ENCODE measurements at regions not wholly inside any gene's neighbourhood (a gene's known extent, or its start where the extent isn't known, plus 50 kb on each side); places are given as distances from the start of the nearest gene placed in this dataset.

DNA sequence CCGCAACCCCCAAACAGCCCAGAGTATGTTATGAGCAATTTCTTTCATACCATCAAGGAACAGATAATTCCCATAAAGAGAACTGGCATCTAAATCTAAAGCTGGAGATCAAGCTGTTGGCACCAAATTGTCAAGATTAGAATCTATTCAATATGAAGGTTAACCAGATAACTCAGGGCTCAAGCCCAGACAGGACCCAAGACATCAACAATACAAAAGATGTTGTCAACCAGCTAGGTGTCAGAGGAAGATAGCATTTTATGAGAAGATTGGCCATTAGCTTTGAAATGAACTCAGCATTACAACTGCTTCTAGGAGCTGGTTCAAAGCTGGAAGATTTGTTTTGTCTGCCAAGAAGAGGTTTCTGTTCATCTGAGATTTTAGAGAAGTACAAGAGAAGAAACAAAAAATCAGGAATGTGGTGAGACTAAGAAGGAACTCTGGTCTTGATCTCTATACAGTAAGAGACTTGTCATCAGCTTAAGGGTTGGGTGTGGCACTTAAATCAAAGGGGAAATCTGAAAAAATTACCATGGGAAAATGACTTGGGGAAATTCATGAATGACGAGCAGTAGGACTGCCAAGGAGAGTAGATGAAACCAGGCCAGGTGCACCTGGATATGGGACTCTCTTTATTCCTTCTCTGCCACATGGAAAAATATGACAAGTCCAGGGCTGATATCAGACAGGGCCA is 64.2 kb upstream of the COX10 start:
- no peak for DNase-seq

DNA sequence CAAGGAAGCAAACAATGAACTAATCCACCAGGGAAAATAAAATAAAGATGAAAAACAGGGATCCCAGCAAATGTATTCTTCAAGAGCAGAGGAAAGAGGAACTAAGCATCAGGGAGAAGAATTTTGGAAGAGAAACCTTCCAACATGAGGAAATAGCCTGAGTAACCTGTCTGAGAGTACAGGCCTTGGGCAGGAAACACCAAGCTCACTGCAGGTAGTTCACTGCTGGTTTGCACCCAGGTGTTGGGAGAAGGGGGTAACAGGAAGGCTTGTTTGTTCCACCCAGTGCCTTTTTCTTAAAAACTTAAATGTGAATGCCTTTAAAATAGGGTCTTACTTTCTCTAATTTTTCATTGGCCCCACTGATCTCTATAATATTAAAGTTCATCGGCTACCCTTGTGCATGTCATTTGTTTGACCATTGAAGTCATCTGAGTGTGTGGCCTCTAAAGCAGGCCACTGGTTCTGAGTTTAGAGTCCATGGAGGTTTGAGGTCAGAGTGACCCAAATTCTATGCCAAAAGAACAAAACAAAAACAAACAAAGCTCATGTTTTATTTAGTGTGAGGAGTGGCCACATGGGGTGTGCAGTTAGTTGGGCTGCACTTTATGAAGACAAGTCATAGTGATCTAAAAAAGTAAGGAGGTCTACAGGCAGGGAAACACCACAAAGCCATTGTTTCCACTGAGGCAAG is 62.9 kb upstream of the COX10 start:
- no peak for DNase-seq

DNA sequence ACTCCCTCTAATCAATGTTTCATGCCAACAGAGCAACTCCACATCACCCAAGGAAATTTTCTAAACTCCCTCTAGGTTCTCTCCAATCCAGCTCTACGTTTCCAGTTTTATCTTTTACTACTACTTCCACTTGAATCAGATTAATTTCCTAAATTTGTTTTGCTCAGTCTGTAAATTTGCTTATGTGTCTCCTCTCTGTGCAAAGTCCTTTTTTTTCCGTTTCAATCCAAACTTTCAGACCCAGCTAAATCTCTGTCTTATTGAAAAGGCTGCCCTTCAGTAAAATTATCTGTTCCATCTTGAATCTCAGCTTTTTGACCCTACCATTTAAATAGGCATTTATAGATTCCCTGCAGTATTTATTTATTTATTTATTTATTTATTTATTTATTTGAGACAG is 61.4 kb upstream of the COX10 start:
- DNase-seq, result no peak

DNA sequence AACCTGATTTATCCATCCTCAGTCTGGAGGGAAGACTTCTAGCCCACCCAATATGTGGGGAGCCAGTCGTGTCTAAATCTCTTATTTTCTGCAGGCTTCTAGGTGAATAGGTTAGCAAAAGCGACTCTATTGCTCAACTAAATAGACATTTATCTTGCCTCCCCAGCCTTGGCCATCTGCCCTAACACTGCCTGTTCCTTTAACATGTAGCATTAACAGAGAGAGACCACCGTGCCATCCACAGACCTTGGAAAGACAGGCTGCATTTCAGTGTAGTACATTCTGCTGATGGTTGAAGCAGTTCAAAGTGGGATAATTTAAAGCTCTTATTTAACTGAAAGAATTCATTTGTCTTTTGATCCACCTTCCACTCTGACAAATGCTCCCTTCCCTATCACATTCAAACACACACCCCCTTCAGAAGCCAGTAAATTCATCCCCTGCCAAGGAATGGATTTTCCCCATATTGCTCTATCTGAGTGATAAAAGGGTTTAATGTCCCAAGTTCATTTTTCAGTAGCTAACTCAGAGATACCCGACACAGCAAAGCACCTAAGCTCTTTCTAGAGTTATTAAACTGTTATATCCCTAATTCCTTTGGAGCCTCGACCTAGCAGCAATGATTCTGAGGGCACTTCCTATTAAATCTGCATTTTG is 58.1 kb upstream of the COX10 start:
- no peak for DNase-seq

DNA sequence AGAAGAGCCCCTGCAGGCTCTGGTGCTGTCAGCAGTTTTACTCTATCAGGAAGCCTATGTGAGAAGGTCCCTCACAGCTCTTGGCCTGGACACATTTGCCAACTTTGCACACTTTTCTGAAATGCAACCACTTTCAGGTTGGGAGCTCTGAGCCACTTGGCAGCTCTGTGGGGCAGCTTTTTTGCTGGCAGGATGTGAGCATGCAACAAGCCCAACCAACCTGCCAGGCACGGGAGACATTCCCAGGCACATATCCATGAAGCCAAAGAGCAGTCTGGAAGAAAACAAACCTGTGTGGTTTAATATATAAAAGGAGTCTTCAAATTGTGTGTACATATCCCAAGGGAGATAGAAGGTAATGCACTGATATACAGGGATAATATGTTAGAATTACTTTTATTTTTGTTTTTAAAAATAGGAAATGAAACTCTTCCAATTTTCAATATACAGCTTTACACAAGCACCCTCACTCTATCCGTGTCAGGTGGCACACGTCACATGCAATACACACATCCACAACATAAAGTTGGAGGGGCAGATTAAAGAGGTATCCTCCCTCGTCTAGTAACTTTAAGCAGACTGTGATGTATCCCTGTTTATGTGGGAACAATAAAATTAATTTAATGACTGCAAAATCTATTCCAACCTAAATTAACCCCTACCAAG is 57.4 kb upstream of the COX10 start:
- no peak for DNase-seq

DNA sequence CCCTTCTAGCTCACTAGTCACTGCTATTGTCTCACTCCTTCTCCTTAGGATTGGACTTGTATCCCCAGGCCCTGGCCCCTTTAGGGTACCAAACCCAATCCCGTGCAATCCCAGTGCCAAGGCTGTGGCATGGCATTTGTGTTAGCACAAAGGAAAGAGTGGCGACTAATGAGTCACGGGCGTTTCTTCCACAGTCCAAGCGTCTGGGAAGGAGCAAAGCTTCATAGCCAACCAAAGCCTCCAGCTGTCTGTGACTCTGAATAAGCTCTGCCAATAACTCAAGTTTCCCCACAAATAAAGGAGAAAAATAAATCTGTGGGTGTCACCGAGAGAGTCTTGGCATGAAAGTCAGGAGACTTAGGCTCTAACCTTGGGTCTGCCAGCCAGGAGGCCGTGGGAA is 54.6 kb upstream of the COX10 start:
- no peak for DNase-seq

DNA sequence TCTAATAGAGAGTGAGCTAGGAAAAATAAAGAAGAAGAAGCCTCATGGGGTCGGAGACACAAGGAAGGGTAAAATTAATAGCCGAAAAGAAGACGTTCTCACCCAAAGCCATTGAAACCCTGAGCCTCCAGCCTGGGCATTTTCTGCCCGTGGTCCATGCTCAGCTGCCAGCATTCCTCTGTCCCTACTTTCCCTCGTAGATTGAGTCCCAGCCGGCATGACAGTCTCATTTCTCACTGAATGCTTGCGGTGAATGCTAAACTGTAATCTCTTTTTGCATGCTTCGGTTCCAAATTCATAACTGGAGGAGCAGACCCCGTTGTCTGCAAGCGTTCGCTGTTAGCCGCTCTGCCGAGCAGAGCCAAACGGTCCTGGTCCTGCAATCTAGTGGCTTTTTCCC is 54.0 kb upstream of the COX10 start:
- no peak for DNase-seq

DNA sequence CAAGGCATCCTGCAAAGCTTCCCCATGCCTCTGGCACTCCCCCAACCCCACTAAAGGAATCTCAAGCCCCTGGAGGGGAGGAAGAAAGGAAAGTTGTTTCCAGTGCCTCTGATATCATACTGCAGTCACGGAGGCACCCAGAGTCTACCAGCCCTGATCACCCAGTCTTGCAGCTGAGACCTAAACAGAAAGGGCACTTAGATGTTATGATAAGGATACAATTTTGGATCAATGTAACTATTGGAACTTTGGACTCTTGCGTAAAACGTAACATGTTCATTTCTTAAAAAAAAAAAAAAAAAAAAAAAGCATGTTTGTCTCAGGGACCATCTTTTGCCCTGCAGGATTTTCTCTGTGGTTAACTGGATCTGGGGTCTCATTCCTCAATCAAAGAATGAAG is 52.4 kb upstream of the COX10 start:
- no peak for DNase-seq

DNA sequence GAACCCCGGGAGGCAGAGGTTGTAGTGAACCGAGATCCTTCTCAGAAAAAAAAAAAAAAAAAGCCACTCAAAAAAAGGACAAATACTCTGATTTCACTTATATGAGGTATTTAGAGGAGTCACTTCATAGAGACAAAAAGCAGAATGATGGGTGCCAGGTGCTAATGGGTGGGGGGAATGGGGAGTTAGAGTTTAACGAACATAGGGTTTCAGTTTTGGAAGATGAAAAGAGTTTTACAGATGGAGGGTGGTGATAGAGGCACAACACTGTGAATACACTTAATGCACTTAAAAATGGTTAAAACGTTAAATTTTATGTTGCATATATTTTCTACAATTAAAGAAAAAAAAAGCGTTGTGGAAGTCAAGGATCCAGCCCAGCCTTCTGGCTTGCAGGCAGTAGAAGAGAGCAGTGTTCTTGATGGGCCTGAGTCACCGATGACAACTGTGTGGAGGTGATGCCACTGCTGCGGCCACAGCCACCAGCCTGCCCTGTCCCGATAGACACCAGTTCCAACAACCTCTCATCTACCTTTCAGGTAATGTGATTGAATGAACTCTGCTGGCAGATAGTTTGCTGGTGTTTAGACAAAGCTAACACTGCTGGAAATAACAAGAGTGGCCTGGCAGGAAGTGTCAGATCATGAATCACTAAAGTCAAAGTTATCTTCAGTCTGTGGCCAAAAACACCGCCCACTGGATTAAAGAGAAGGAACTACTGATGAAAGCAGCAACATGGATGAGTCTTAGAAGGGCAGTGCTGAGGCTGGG is 49.9 kb upstream of the COX10 start:
- peak; percentile 7 for DNase-seq

Measured in stimulated activated CD4-positive, alpha-beta T cell treated with anti-CD3 and anti-CD28 coated beads, Interleukin-1b, Interleukin-23, amount 100 ng/mL, for 48 hours (primary cell).